Nephron (organoid): ENCODE measurements at regions not wholly inside any gene's neighbourhood (a gene's known extent, or its start where the extent isn't known, plus 50 kb on each side); places are given as distances from the start of the nearest gene placed in this dataset.

Experiments
- H3K27ac Mint-ChIP-seq, 3 experiments: 2 replicates each; pipeline ENCODE4 v1.8.0; 2020; ENCODE audit warnings: mixed read lengths in 3 of 3, mild to moderate bottlenecking in 2 of 3, moderate library complexity in 1 of 3
- H3K27me3 Mint-ChIP-seq: 2 replicates; pipeline ENCODE4 v1.8.0; 2021; ENCODE audit warnings: low read depth, mild to moderate bottlenecking, moderate library complexity, mixed read lengths
- H3K36me3 Mint-ChIP-seq: 2 replicates; pipeline ENCODE4 v1.8.0; 2020; ENCODE audit warnings: low read depth, mixed read lengths
- H3K4me1 Mint-ChIP-seq: 2 replicates; pipeline ENCODE4 v1.8.0; 2020; ENCODE audit warnings: mixed read lengths
- H3K4me3 Mint-ChIP-seq, 3 experiments: 2 replicates each; pipeline ENCODE4 v1.8.0; 2020; ENCODE audit warnings: mild to moderate bottlenecking in 3 of 3, mixed read lengths in 3 of 3, moderate library complexity in 2 of 3
- H3K9me3 Mint-ChIP-seq: 2 replicates; pipeline ENCODE4 v1.8.0; 2020; ENCODE audit warnings: mixed read lengths
- TF ChIP-seq, protein P1 (sequence below), 3 experiments: fragments of 200-600 bp; sonication (generic); IDR thresholded peaks; one replicate each; pipeline ENCODE4 v1.5.0; 2021; ENCODE audit warnings: antibody characterized with exemption in 3 of 3; ENCODE audit not compliant: unreplicated experiment in 3 of 3

DNA sequence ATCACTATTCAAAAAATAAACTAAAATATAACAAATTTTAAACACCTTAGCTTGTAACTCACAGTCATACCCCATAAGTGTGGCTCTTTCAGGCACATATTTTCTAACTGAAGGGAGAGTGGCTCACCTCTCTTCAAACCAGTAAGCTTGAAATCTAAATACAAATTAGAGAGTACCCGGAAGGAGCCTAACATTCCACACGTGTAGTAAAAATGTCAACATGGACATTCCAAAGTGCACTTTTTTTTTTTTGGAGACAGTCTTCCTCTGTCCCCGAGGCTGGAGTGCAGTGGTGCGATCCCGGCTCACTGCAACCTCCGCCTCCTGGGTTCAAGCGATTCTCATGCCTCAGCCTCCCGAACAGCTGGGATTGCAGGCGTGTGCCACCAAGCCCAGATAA lies 275.6 kb upstream of the ADGRL2 start:
- Mint-ChIP-seq H3K4me1 (peaks cover 7% of the 10 kb centered on the region), H3K4me3 (no peak overlapping the region), H3K9me3 (no peaks in the 10 kb centered on the region), H3K27ac (no peak overlapping the region), H3K36me3 (no peaks in the 10 kb centered on the region), H3K27me3 (no peaks in the 10 kb centered on the region)
- TF ChIP-seq, protein P1, sequence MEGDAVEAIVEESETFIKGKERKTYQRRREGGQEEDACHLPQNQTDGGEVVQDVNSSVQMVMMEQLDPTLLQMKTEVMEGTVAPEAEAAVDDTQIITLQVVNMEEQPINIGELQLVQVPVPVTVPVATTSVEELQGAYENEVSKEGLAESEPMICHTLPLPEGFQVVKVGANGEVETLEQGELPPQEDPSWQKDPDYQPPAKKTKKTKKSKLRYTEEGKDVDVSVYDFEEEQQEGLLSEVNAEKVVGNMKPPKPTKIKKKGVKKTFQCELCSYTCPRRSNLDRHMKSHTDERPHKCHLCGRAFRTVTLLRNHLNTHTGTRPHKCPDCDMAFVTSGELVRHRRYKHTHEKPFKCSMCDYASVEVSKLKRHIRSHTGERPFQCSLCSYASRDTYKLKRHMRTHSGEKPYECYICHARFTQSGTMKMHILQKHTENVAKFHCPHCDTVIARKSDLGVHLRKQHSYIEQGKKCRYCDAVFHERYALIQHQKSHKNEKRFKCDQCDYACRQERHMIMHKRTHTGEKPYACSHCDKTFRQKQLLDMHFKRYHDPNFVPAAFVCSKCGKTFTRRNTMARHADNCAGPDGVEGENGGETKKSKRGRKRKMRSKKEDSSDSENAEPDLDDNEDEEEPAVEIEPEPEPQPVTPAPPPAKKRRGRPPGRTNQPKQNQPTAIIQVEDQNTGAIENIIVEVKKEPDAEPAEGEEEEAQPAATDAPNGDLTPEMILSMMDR (IDR thresholded peaks at IDR 0.05; ENCODE audit: unreplicated experiment in 3 of 3), result no peak

DNA sequence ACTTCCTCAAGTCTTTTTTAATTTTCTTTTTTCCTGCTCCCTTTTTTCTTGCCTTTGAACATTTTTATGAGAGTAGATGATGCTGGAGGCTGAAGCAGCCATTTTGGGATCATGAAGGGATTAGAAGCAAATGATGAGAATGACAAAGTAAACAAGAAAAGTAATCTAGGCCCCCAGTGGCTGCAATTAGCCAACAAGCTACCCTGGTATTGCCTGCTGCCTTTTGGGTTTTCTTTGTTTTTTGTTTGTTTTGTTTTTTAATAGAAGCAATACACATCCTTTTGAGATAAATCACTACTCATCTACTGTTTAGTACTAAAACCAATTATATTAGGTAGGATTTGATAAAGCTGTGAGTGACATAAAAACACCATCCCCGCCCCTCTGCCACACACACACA lies 280.7 kb upstream of the ADGRL2 start:
- TF ChIP-seq, protein P1 (IDR thresholded peaks at IDR 0.05; ENCODE audit: unreplicated experiment in 3 of 3), result no peak
- H3K27me3 Mint-ChIP-seq, result no peaks in the 10 kb centered on the region
- H3K27ac Mint-ChIP-seq, result no peak overlapping the region
- no peaks in the 10 kb centered on the region for H3K4me1 Mint-ChIP-seq
- H3K4me3 Mint-ChIP-seq, result no peak overlapping the region
- no peaks in the 10 kb centered on the region for H3K9me3 Mint-ChIP-seq
- no peaks in the 10 kb centered on the region for H3K36me3 Mint-ChIP-seq

DNA sequence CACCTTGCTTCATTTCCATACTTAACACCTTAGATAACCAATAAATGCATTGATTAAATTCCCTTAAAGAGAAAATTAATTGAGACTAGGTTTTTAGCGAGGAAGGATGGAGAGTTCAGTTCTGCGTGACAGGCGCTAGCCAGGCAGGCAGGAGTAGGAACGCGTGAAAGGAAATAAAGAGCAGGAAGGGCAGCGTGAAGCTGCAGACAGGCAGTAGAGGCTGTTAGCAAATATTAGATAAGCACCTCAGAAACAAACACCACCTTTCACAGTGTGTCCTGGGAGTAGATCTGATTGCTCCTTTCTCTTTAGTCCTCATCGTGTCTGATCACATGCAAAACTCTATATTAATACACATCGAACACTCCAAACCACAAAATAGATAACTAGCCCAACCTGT lies 282.7 kb upstream of the ADGRL2 start:
- TF ChIP-seq, protein P1 (IDR thresholded peaks at IDR 0.05; ENCODE audit: unreplicated experiment in 3 of 3), result no peak
- no peaks in the 10 kb centered on the region for H3K36me3 Mint-ChIP-seq
- H3K4me3 Mint-ChIP-seq, result no peak overlapping the region
- no peaks in the 10 kb centered on the region for H3K9me3 Mint-ChIP-seq
- H3K27ac Mint-ChIP-seq, result no peak overlapping the region
- H3K27me3 Mint-ChIP-seq, result no peaks in the 10 kb centered on the region
- peaks cover 5% of the 10 kb centered on the region for H3K4me1 Mint-ChIP-seq

DNA sequence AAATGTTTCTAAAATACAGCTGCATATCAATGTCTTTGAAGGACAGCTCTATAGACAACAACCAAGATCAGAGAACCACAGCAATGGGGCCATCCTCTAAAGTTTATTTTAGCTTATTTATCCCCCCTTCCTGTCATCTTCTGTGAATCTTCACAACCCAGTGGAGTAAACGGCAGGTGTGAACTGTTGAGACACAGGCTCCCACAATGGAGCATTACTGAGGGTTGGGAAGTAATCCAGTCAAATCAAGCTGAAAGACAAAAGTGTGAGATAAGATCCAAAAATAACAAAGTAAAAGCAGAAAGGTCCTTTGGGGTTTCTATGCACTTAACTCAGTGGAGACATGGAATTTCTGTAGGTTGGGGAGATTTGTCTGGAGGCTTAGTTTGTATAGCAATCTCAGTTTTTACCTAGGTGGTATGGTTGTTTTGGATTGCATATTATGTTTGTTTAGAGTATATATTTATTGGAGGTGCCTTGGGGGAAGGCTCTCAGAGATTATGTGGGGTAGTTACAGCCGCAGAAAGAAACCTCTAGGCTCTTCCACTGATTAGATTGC lies 286.9 kb upstream of the ADGRL2 start:
- no peaks in the 10 kb centered on the region for H3K9me3 Mint-ChIP-seq
- peaks cover 22% of the 10 kb centered on the region for H3K4me1 Mint-ChIP-seq

DNA sequence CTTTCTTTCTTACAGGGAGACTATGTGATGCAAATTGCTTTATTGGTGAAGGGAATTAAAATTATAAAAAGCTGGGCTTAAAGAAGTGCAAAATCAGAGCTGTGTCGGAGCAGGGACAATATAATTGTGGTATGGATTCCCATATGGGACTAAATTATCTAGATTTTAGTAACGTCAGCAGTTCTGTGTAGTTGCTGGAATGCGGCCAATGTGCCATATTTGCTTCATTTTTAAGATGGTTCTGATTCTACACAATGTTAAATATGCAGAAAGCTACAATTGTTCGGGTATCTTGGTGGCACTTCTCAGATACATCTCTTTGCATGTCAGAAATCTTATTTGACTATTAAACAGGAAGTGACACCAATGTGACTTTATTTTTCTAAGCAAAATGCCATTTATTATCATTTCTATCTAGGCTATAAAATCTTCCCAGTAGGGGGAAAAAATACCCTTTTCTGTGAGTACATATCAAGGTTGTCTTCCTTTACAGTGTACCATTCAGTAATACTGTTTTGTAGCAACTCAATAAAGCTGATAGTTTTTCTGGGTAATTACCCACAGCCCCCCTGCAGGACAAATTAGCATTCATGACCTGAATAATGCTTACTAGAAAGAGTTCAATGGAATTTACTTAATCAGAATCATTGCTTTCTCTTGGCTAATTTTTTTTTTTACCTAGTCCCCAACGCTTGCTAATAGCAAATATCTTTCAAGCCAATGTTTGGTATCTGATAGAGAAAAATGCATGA lies 288.3 kb upstream of the ADGRL2 start:
- Mint-ChIP-seq H3K27me3 (no peaks in the 10 kb centered on the region), H3K36me3 (no peaks in the 10 kb centered on the region), H3K9me3 (no peaks in the 10 kb centered on the region), H3K4me1 (peaks cover 23% of the 10 kb centered on the region), H3K27ac (peak overlapping the region; percentile 7 to 67 (median 8)), H3K4me3 (no peak overlapping the region)
- TF ChIP-seq, protein P1 (IDR thresholded peaks at IDR 0.05; ENCODE audit: unreplicated experiment in 3 of 3), result no peak

More for the DNA sequence above, 286.9 kb upstream of the ADGRL2 start:
- Mint-ChIP-seq H3K36me3 (no peaks in the 10 kb centered on the region), H3K27me3 (no peaks in the 10 kb centered on the region), H3K4me3 (no peak overlapping the region), H3K27ac (no peak overlapping the region)
- TF ChIP-seq, protein P1 (IDR thresholded peaks at IDR 0.05; ENCODE audit: unreplicated experiment in 3 of 3), result no peak

DNA sequence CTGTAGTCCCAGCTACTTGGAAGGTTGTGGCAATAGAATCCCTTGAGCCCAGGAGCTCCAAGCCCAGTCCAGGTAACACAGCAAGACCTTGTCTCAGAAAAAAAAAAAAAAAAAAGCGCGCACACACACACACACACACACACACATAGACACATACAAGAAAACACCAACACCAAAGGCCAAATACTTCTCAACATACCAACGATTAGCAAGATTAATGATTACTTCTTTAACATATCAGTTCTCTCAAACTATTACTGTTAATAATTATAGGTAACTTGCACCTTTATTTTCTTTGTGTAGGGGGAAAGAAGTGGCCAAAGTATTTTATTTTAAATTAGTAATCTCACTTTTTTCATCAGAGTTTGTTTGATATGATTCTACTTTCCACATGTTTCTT lies 289.5 kb upstream of the ADGRL2 start:
- TF ChIP-seq, protein P1 (IDR thresholded peaks at IDR 0.05; ENCODE audit: unreplicated experiment in 3 of 3), result no peak
- peaks cover 29% of the 10 kb centered on the region for H3K4me1 Mint-ChIP-seq
- H3K9me3 Mint-ChIP-seq, result no peaks in the 10 kb centered on the region
- no peaks in the 10 kb centered on the region for H3K27me3 Mint-ChIP-seq
- no peak overlapping the region for H3K4me3 Mint-ChIP-seq
- no peaks in the 10 kb centered on the region for H3K36me3 Mint-ChIP-seq
- peak overlapping the region in 2 of 3 experiments; percentile 18 to 78 for H3K27ac Mint-ChIP-seq
